Spinal cord (tissue), 9 donors: ENCODE measurements at regions not wholly inside any gene's neighbourhood (a gene's known extent, or its start where the extent isn't known, plus 50 kb on each side); places are given as distances from the start of the nearest gene placed in this dataset.

ENCODE experiments used
- DNase-seq, 6 donors: peaks; one replicate each; pipeline versions ENCODE4 v3.0.0 to v3.0.0-alpha.2; 2013 to 2015; ENCODE audit warnings: low spot score in 6 of 6, low read depth in 4 of 6
- H3K27ac ChIP-seq: one replicate; pipeline ENCODE4 v1.5.1; 2013; ENCODE audit warnings: low read depth, low read length, control low read depth
- H3K27me3 ChIP-seq: one replicate; pipeline ENCODE4 v1.6.1; 2013; ENCODE audit warnings: low read length; ENCODE audit not compliant: control insufficient read depth, insufficient read depth
- H3K36me3 ChIP-seq: one replicate; pipeline ENCODE4 v1.6.1; 2013; ENCODE audit warnings: low read length; ENCODE audit not compliant: control insufficient read depth, insufficient read depth
- H3K4me1 ChIP-seq: one replicate; pipeline ENCODE4 v1.6.1; 2013; ENCODE audit warnings: low read length; ENCODE audit not compliant: control insufficient read depth, insufficient read depth
- H3K4me3 ChIP-seq: one replicate; pipeline ENCODE4 v1.5.1; 2013; ENCODE audit warnings: low read depth, low read length, control low read depth
- H3K9me3 ChIP-seq: one replicate; pipeline ENCODE4 v1.6.1; 2013; ENCODE audit warnings: low read length; ENCODE audit not compliant: control insufficient read depth, insufficient read depth
- WGBS: methylation state at CpG from one replicate; pipeline ENCODE4 v1.1.5; 2013; ENCODE audit warnings: missing lambda C conversion rate; ENCODE audit not compliant: insufficient coverage; 5-methylcytosine and 5-hydroxymethylcytosine counted together
- donor health status: healthy.

- 100% methylated on average over 2 of the region's 8 CpGs for WGBS
- peaks cover 2% of the 10 kb centered on the region for H3K9me3 ChIP-seq
- no peaks in the 10 kb centered on the region for H3K27me3 ChIP-seq
- H3K36me3 ChIP-seq: no peaks in the 10 kb centered on the region
- no peak overlapping the region for H3K27ac ChIP-seq
- H3K4me1 ChIP-seq: peaks cover 4% of the 10 kb centered on the region
- H3K4me3 ChIP-seq: no peak overlapping the region
- no peak for DNase-seq
Measured at GRCh38 chr1:224517171-224517570, 82.6 kb upstream of the WDR26 start.

- Histone ChIP-seq H3K27me3 (no peaks in the 10 kb centered on the region), H3K4me1 (peaks cover 3% of the 10 kb centered on the region), H3K9me3 (peaks cover 2% of the 10 kb centered on the region), H3K36me3 (no peaks in the 10 kb centered on the region), H3K4me3 (no peak overlapping the region), H3K27ac (no peak overlapping the region)
- DNase-seq: no peak
- 72% methylated on average over 3 of the region's 4 CpGs for WGBS
Measured at GRCh38 chr1:224518528-224518927, 83.9 kb upstream of the WDR26 start.

- H3K4me1 ChIP-seq: no peaks in the 10 kb centered on the region
- H3K27me3 ChIP-seq: no peaks in the 10 kb centered on the region
- H3K27ac ChIP-seq: no peak overlapping the region
- H3K9me3 ChIP-seq: peaks cover 2% of the 10 kb centered on the region
- no peak for DNase-seq
- H3K36me3 ChIP-seq: no peaks in the 10 kb centered on the region
- H3K4me3 ChIP-seq: no peak overlapping the region
Measured at GRCh38 chr1:224519874-224520273, 85.3 kb upstream of the WDR26 start.

- Histone ChIP-seq H3K27ac (no peak overlapping the region), H3K4me1 (no peaks in the 10 kb centered on the region), H3K27me3 (no peaks in the 10 kb centered on the region), H3K36me3 (no peaks in the 10 kb centered on the region), H3K4me3 (no peak overlapping the region), H3K9me3 (peaks cover 2% of the 10 kb centered on the region)
- WGBS: 90% methylated on average over 2 of the region's 4 CpGs
- DNase-seq: no peak
Measured at GRCh38 chr1:224520808-224521207, 86.2 kb upstream of the WDR26 start.

GRCh38 chr1:224521904-224522734, 87.5 kb upstream of the WDR26 start:
- H3K9me3 ChIP-seq: peaks cover 2% of the 10 kb centered on the region
- no peak overlapping the region for H3K4me3 ChIP-seq
- no peaks in the 10 kb centered on the region for H3K4me1 ChIP-seq
- 33% methylated on average over 1 of the region's 3 CpGs for WGBS
- no peaks in the 10 kb centered on the region for H3K27me3 ChIP-seq
- no peak overlapping the region for H3K27ac ChIP-seq
- peak in 1 of 6 donors; percentile 16 for DNase-seq
- no peaks in the 10 kb centered on the region for H3K36me3 ChIP-seq

- Histone ChIP-seq H3K9me3 (peaks cover 2% of the 10 kb centered on the region), H3K27me3 (no peaks in the 10 kb centered on the region), H3K27ac (no peak overlapping the region), H3K36me3 (no peaks in the 10 kb centered on the region), H3K4me1 (no peaks in the 10 kb centered on the region), H3K4me3 (no peak overlapping the region)
- DNase-seq: peak in 1 of 6 donors; percentile 34
Measured at GRCh38 chr1:224523676-224524075, 89.1 kb upstream of the WDR26 start.

GRCh38 chr1:224524679-224525078, 90.1 kb upstream of the WDR26 start:
- 94% methylated on average over 3 of the region's 4 CpGs for WGBS
- Histone ChIP-seq H3K27me3 (no peaks in the 10 kb centered on the region), H3K4me1 (no peaks in the 10 kb centered on the region), H3K36me3 (no peaks in the 10 kb centered on the region), H3K27ac (no peak overlapping the region), H3K4me3 (no peak overlapping the region), H3K9me3 (peaks cover 2% of the 10 kb centered on the region)
- DNase-seq: no peak

- H3K9me3 ChIP-seq: peaks cover 2% of the 10 kb centered on the region
- H3K4me1 ChIP-seq: no peaks in the 10 kb centered on the region
- 100% methylated on average over 4 of the region's 4 CpGs for WGBS
- H3K27me3 ChIP-seq: no peaks in the 10 kb centered on the region
- H3K27ac ChIP-seq: no peak overlapping the region
- no peak overlapping the region for H3K4me3 ChIP-seq
- DNase-seq: no peak
- H3K36me3 ChIP-seq: no peaks in the 10 kb centered on the region
Measured at GRCh38 chr1:224525411-224526040, 90.6 kb upstream of the CNIH3 start.

- 90% methylated on average over 4 of the region's 10 CpGs for WGBS
Measured at GRCh38 chr1:224526771-224527170, 89.3 kb upstream of the CNIH3 start.

GRCh38 chr1:224528900-224529299, 87.2 kb upstream of the CNIH3 start:
- no peaks in the 10 kb centered on the region for H3K27me3 ChIP-seq
- WGBS: 64% methylated on average over 3 of the region's 3 CpGs
- H3K9me3 ChIP-seq: no peaks in the 10 kb centered on the region
- no peaks in the 10 kb centered on the region for H3K36me3 ChIP-seq
- H3K4me1 ChIP-seq: no peaks in the 10 kb centered on the region
- DNase-seq: no peak
- no peak overlapping the region for H3K4me3 ChIP-seq
- no peak overlapping the region for H3K27ac ChIP-seq

More at GRCh38 chr1:224526771-224527170, 89.3 kb upstream of the CNIH3 start:
- Histone ChIP-seq H3K4me3 (no peak overlapping the region), H3K9me3 (no peaks in the 10 kb centered on the region), H3K36me3 (no peaks in the 10 kb centered on the region), H3K27me3 (no peaks in the 10 kb centered on the region), H3K4me1 (no peaks in the 10 kb centered on the region), H3K27ac (no peak overlapping the region)
- no peak for DNase-seq
